NCI-H526 treated with DMSO at 0.1 percent for 48 hours (cell line): ENCODE measurements at regions not wholly inside any gene's neighbourhood (a gene's known extent, or its start where the extent isn't known, plus 50 kb on each side); places are given as distances from the start of the nearest gene placed in this dataset.

Experiments used
- DNase-seq: peaks from one replicate; lab custom pipeline; 2025; lab: John Stamatoyannopoulos, UW

DNA sequence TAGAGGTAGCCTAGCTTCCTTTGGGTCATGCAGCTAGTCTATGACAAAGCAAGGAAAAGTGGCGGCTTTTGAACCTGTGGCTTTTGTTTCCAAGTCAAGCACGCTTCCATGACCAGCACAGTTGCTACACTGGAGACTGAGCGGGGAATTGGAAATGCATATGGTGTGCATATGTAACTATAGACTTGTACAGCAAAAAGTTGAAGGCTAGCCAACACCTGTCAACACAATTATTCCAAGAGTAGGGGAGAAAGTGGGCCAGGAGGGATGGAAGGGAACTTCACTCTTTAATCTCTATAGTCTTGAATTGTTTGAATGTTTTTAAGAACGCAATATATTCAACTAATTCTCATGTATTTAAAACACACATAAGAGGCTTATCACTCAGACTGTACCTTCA, 218.5 kb upstream of the CADM1 start:
- DNase-seq = no peak

GRCh38 chr11:115721296-115721995, 217.2 kb upstream of the CADM1 start:
- DNase-seq = no peak

GRCh38 chr11:115720602-115721245, 216.5 kb upstream of the CADM1 start:
- no peak for DNase-seq

GRCh38 chr11:115718945-115719344, 214.7 kb upstream of the CADM1 start:
- no peak for DNase-seq

DNA sequence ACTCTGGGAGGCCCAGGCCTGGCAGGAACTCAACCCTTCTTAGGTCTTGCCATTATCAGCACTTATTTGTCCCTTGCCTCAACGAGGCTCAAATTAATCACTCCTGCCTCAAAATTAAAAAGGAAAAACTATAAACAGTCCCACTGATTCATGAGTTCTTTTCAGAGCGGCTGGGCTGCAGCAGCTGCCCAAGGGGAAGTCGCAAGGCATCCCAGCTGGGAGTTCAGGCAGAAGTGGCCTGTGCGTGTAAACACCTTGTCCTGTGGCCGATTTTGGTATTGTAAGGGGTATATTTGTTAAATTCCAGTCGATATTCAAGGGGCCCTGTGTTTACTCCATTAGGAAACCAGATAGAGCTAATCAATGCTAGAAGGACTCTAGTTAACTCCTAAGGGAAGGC, 213.9 kb upstream of the CADM1 start:
- DNase-seq = no peak

- DNase-seq = no peak
These were observed 212.7 kb upstream of the CADM1 start for GRCh38 chr11:115716601-115717529.

- DNase-seq = no peak
These were observed 211.9 kb upstream of the CADM1 start for GRCh38 chr11:115716080-115716479.

DNA sequence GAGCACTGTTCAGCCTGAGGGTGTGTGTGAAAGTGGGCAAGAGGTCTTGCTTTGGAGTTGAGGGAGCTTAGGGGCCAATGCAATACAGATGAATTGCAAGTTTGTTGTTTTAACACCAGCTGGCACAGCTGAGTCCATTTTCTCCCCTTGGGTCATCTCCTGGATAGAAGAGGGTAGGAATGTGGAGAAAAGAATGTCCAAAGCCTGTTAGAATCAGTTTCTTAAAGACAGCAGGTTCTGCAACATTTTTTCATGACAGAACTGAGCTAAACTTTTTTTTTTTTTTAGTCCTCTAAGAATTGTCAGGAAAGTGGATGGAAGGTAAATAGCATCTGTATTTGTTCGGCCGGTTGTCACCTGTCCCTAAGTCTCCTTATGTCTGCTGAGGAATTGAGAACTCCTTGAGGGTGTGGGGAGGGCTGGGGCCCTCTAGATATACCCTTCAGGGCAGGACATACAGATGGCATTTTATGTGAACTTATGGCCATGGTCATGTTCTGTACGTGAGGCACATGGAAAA, 211.1 kb upstream of the CADM1 start:
- DNase-seq = no peak

GRCh38 chr11:115712296-115712695, 208.1 kb upstream of the CADM1 start:
- DNase-seq = no peak

DNA sequence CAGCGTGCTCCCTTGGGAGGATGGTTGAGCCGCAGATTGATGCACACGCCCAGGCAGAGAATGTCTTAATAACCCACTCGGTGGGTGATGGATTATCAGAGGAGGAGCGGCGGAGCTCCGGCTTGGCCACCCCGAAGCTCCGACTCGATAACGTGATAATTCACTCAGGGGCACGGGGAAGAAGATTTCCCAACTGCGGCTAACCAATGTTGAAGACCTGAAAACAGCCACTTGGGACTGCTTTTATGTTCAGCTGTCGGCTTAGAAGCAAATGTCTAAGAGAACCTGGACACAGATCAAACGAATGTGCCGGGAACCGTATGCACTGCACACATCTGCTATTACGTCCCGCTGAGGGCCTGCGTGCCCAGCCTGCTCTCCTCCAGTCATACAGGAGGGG, 206.8 kb upstream of the CADM1 start:
- DNase-seq = no peak

- no peak for DNase-seq
These were observed 206.2 kb upstream of the CADM1 start for GRCh38 chr11:115710426-115710825.

DNA sequence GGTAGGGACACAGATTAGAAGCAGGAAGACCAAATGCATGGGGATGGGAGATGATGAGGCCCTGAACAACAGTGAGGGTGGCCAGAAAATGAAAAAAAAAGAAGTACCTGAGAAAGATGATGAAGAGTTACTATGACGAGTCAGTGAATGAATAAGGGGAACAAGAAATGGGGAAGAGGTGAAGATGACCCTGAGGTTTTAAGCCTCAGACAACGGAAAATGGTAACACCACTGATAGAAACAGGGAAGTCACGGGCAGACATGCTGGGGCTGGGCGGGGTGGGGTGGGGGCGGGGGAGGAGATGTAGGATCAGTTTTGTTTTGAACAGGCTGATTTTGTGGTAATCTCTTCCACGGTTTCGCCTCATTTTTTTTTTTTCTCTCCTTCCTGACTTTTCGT, 205.1 kb upstream of the CADM1 start:
- DNase-seq = no peak

- DNase-seq = no peak
These were observed 203.1 kb upstream of the CADM1 start for GRCh38 chr11:115707180-115707905.

- DNase-seq = no peak
These were observed 202.5 kb upstream of the CADM1 start for GRCh38 chr11:115706626-115707135.

DNA sequence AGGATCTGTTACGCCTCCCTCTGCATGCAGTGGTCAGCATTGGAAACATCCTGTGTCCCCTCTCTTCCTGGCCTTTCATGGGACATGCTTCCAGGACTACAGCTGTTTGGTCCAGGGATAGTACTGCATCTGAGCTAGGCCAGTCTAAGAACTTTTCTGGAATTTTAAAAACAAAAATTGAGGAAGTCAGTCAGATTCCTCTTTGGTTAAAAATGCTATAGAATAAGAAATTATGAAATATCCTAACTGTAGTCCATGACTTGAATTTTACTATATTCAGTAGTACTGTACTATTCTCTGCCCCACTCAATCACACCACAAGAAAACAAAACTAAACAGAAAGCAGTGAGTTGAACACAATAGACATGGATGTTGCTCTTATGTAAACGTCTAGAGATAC, 201.0 kb upstream of the CADM1 start:
- no peak for DNase-seq

GRCh38 chr11:115700981-115701875, 197.0 kb upstream of the CADM1 start:
- DNase-seq = no peak

GRCh38 chr11:115700496-115700895, 196.3 kb upstream of the CADM1 start:
- DNase-seq = no peak

GRCh38 chr11:115699733-115700132, 195.5 kb upstream of the CADM1 start:
- DNase-seq = no peak

- no peak for DNase-seq
These were observed 195.1 kb upstream of the CADM1 start for GRCh38 chr11:115699326-115699725.

GRCh38 chr11:115698243-115698642, 194.0 kb upstream of the CADM1 start:
- no peak for DNase-seq

GRCh38 chr11:115696563-115696962, 192.3 kb upstream of the CADM1 start:
- DNase-seq = no peak
